Thoracic aorta (tissue), 2 donors: ENCODE measurements at regions not wholly inside any gene's neighbourhood (a gene's known extent, or its start where the extent isn't known, plus 50 kb on each side); places are given as distances from the start of the nearest gene placed in this dataset.

Experiments
- ATAC-seq: fragments of 150-250 bp; one replicate; pipeline ENCODE4 v1.8.0; 2017; ENCODE audit warnings: low read depth; ENCODE audit not compliant: insufficient number of reproducible peaks, low FRiP score
- DNase-seq: peaks from one replicate; pipeline ENCODE4 v3.0.0-alpha.2; 2020; ENCODE audit warnings: low spot score
- H3K27ac ChIP-seq, 2 donors: fragments of 200-600 bp; sonication (generic); 1 replicate in 1 of 2; 2 replicates in 1 of 2; pipeline ENCODE4 v1.5.1; 2016; ENCODE audit warnings: mild to moderate bottlenecking in 2 of 2, moderate library complexity in 2 of 2
- H3K27me3 ChIP-seq: fragments of 200-600 bp; sonication (generic); replicated peaks from 2 replicates; pipeline ENCODE4 v1.6.0; 2016; ENCODE audit warnings: mild to moderate bottlenecking; ENCODE audit not compliant: insufficient read depth
- H3K36me3 ChIP-seq: fragments of 200-600 bp; sonication (generic); one replicate; pipeline ENCODE4 v1.5.1; 2016
- H3K4me1 ChIP-seq, 2 donors: fragments of 200-600 bp; sonication (generic); 1 replicate in 1 of 2; 2 replicates in 1 of 2; pipeline versions ENCODE4 v1.5.1 to v1.6.0; 2016; ENCODE audit warnings: low read depth in 2 of 2, mild to moderate bottlenecking in 1 of 2; ENCODE audit not compliant: control insufficient read depth in 1 of 2
- H3K4me3 ChIP-seq: fragments of 200-600 bp; sonication (generic); 2 replicates; pipeline ENCODE4 v1.5.1; 2016; ENCODE audit warnings: mild to moderate bottlenecking
- H3K9me3 ChIP-seq: fragments of 200-600 bp; sonication (generic); 2 replicates; pipeline ENCODE4 v1.5.1; 2016
- TF ChIP-seq, protein P1 (sequence below): fragments of 200-600 bp; sonication (generic); IDR thresholded peaks from one replicate; pipeline ENCODE4 v1.5.1; 2019; ENCODE audit warnings: antibody characterized with exemption

GRCh38 chr14:101249676-101250036 is 311.6 kb upstream of the DIO3 start:
- H3K27ac ChIP-seq, result no peak overlapping the region
- no peaks in the 10 kb centered on the region for H3K36me3 ChIP-seq
- no peak overlapping the region for H3K4me3 ChIP-seq
- no peaks in the 10 kb centered on the region for H3K4me1 ChIP-seq
- DNase-seq, result no peak
- H3K9me3 ChIP-seq, result no peaks in the 10 kb centered on the region
- TF ChIP-seq, protein P1, sequence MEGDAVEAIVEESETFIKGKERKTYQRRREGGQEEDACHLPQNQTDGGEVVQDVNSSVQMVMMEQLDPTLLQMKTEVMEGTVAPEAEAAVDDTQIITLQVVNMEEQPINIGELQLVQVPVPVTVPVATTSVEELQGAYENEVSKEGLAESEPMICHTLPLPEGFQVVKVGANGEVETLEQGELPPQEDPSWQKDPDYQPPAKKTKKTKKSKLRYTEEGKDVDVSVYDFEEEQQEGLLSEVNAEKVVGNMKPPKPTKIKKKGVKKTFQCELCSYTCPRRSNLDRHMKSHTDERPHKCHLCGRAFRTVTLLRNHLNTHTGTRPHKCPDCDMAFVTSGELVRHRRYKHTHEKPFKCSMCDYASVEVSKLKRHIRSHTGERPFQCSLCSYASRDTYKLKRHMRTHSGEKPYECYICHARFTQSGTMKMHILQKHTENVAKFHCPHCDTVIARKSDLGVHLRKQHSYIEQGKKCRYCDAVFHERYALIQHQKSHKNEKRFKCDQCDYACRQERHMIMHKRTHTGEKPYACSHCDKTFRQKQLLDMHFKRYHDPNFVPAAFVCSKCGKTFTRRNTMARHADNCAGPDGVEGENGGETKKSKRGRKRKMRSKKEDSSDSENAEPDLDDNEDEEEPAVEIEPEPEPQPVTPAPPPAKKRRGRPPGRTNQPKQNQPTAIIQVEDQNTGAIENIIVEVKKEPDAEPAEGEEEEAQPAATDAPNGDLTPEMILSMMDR, result no peak
- ATAC-seq, result no peak
- H3K27me3 ChIP-seq, result no peaks in the 10 kb centered on the region

DNA sequence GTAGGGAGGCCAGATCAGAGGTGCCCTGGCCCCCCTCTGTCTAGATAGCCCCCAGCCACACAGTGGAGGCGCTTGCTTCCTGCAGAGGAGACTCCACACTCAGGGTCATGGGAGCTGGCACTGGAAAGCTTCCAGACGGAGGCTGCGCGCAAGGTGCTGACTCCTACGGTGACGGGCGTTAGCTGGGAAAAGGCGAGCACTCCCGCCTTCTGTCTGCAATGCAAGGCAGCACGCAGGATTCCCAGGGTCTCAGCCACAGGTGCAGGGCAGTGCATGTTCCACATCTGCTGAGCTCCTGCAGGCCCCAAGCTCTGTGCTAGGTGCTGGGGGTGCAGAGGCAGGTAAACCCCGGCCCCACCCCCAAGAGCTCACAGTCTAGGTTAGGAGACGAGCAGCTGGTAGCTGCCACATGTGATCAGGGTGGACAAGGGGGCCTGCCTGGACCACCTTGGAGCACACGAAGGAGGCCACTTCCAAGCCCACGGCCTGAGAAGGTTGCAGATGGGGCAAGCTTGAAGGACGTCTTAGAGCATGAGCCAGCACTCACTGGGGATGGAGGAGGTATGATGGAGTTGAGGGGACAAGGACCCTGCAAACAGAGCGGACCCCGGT is 310.9 kb upstream of the DIO3 start:
- Histone ChIP-seq H3K36me3 (no peaks in the 10 kb centered on the region), H3K27ac (no peak overlapping the region), H3K27me3 (no peaks in the 10 kb centered on the region), H3K4me3 (no peak overlapping the region), H3K4me1 (no peaks in the 10 kb centered on the region), H3K9me3 (no peaks in the 10 kb centered on the region)
- ATAC-seq (no peak), DNase-seq (no peak)
- TF ChIP-seq, protein P1, result no peak

GRCh38 chr14:101250948-101251811 is 310.1 kb upstream of the DIO3 start:
- TF ChIP-seq, protein P1, result no peak
- DNase-seq (no peak), ATAC-seq (no peak)
- H3K27me3 ChIP-seq, result no peaks in the 10 kb centered on the region
- H3K4me3 ChIP-seq, result no peak overlapping the region
- no peaks in the 10 kb centered on the region for H3K36me3 ChIP-seq
- no peaks in the 10 kb centered on the region for H3K9me3 ChIP-seq
- no peak overlapping the region for H3K27ac ChIP-seq
- H3K4me1 ChIP-seq, result no peaks in the 10 kb centered on the region

DNA sequence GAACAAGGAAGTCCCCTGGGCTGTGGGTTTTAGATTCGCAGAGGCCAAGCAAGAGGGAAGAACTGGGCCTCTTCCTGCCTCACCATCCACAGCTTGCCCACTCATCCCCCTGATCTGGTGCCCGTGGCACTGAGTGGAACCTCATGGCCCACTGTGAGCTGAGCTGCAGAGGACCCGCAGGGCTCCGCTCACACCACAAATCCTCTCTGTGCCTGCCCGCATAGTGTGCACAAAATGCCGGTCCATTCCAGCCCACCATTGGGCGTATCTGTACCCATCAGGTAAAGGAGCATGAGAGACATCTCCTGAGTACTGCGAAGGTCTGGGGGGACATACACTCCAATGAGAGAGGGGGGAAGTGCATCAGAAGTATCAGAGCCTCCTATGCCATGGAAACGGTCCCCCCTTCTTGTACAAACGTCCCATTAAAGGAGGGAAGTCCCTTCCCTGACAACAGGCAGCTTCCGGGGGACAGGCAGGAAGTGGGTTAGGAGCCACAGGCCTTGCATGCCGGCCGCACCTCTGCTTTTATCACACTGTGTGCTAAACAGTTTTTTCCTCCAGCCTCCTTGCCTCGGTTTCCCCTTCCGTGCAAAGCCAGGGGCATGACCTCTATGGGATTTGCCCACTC is 309.4 kb upstream of the DIO3 start:
- no peaks in the 10 kb centered on the region for H3K27me3 ChIP-seq
- H3K4me3 ChIP-seq, result no peak overlapping the region
- TF ChIP-seq, protein P1, result no peak
- no peak for ATAC-seq
- H3K27ac ChIP-seq, result no peak overlapping the region
- H3K4me1 ChIP-seq, result no peaks in the 10 kb centered on the region
- no peaks in the 10 kb centered on the region for H3K9me3 ChIP-seq
- no peak for DNase-seq
- no peaks in the 10 kb centered on the region for H3K36me3 ChIP-seq

GRCh38 chr14:101252443-101253214 is 308.7 kb upstream of the DIO3 start:
- no peak for ATAC-seq
- H3K36me3 ChIP-seq, result no peaks in the 10 kb centered on the region
- no peak overlapping the region for H3K4me3 ChIP-seq
- no peak overlapping the region for H3K27ac ChIP-seq
- H3K27me3 ChIP-seq, result no peaks in the 10 kb centered on the region
- no peak for DNase-seq
- H3K9me3 ChIP-seq, result no peaks in the 10 kb centered on the region
- no peaks in the 10 kb centered on the region for H3K4me1 ChIP-seq
- TF ChIP-seq, protein P1, result no peak
